HCT116 (cell line): ENCODE measurements at regions not wholly inside any gene's neighbourhood (a gene's known extent, or its start where the extent isn't known, plus 50 kb on each side); places are given as distances from the start of the nearest gene placed in this dataset.

ENCODE experiments used
- ATAC-seq: fragments of 200-7000 bp; cut with Tn5 transposase; 2 replicates; pipeline ENCODE4 v1.9.1; 2020; ENCODE audit warnings: mild to moderate bottlenecking, moderate library complexity
- BruUV-seq: library from RNA; stranded (reverse); fragments of 400-500 nt; replicated peaks from 2 replicates; lab custom pipeline; 2021; lab: Mats Ljungman, UMichigan
- CTCF ChIA-PET: fragments of 300-600 bp; sonication (Branson Sonifier 250); formaldehyde crosslinking; loops from one replicate; lab custom pipeline; 2021; ENCODE audit warnings: antibody characterized with exemption; lab: Charles Lee
- POLR2A ChIA-PET: fragments of 300-600, 350-600 bp; sonication (Branson Sonifier 250); formaldehyde crosslinking; loops from one replicate; lab custom pipeline; 2021; ENCODE audit warnings: antibody characterized with exemption; lab: Charles Lee
- RAD21 ChIA-PET, 2 experiments: fragments of 300-600 bp; sonication (Branson Sonifier 250); formaldehyde crosslinking; loops; one replicate each; lab custom pipeline; 2023; ENCODE audit warnings: low total read pairs in 2 of 2; ENCODE audit not compliant: uncharacterized antibody in 2 of 2, unreplicated experiment in 2 of 2, low non-redundant PET in 1 of 2; lab: Charles Lee
- DNase-seq: peaks from one replicate; pipeline ENCODE4 v3.0.0-alpha.2; 2010; ENCODE audit warnings: low read depth, low spot score
- H2AFZ ChIP-seq: fragments of 200-600 bp; shearing (Covaris generic), sonication (generic); 2 replicates; pipeline ENCODE4 v1.6.1; 2017; ENCODE audit warnings: low read depth, mixed run types, mixed read lengths, antibody characterized with exemption, low read length; ENCODE audit not compliant: poor library complexity, severe bottlenecking
- H3K27ac ChIP-seq: 2 replicates; pipeline ENCODE4 v1.5.1; 2012; ENCODE audit warnings: low read depth, low read length
- H3K27me3 ChIP-seq: fragments of 200-600 bp; sonication (generic); 2 replicates; pipeline ENCODE4 v1.6.1; 2016; ENCODE audit warnings: mixed run types, low read length, mixed read lengths; ENCODE audit not compliant: insufficient read depth
- H3K36me3 ChIP-seq, 2 experiments: fragments of 200-500 bp in 1 of 2; fragments of 200-600 bp in 1 of 2; sonication (Bioruptor generic) in 1 of 2; sonication (generic) in 1 of 2; 2 replicates each; pipeline versions ENCODE4 v1.5.1 to v1.6.1; 2014 to 2016; ENCODE audit warnings: low read length in 2 of 2, inconsistent platforms in 1 of 2, mixed read lengths in 1 of 2, mixed run types in 1 of 2; ENCODE audit not compliant: insufficient read depth in 2 of 2, control insufficient read depth in 1 of 2
- H3K4me1 ChIP-seq, 2 experiments: fragments of 200-600 bp in 1 of 2; sonication (generic) in 1 of 2; 2 replicates each; pipeline versions ENCODE4 v1.5.1 to v1.6.1; 2012 to 2017; ENCODE audit warnings: low read length in 2 of 2, inconsistent platforms in 1 of 2, mild to moderate bottlenecking in 1 of 2, mixed read lengths in 1 of 2, mixed run types in 1 of 2, moderate library complexity in 1 of 2; ENCODE audit not compliant: insufficient read depth in 2 of 2, control insufficient read depth in 1 of 2
- H3K4me2 ChIP-seq: fragments of 200-600 bp; sonication (generic); 2 replicates; pipeline ENCODE4 v1.6.1; 2017; ENCODE audit warnings: mixed run types, low read length, mixed read lengths
- H3K4me3 ChIP-seq, 2 experiments: fragments of 200-600 bp in 1 of 2; sonication (generic) in 1 of 2; replicated peaks in 1 of 2; 2 replicates each; pipeline ENCODE4 v1.5.1; 2011 to 2016; ENCODE audit warnings: low read length in 2 of 2, control low read depth in 1 of 2, low read depth in 1 of 2, mild to moderate bottlenecking in 1 of 2, mixed read lengths in 1 of 2, mixed run types in 1 of 2
- H3K79me2 ChIP-seq: fragments of 200-600 bp; sonication (generic); 2 replicates; pipeline ENCODE4 v1.6.1; 2017; ENCODE audit warnings: mild to moderate bottlenecking, mixed run types, low read length, moderate library complexity, mixed read lengths; ENCODE audit not compliant: insufficient read depth
- H3K9ac ChIP-seq: fragments of 200-600 bp; sonication (generic); 2 replicates; pipeline ENCODE4 v1.6.1; 2016; ENCODE audit warnings: low read length, mixed read lengths
- H3K9me2 ChIP-seq: fragments of 200-600 bp; sonication (generic), shearing (Covaris generic); 2 replicates; pipeline ENCODE4 v1.6.1; 2017; ENCODE audit warnings: mixed run types, mild to moderate bottlenecking, moderate library complexity; ENCODE audit not compliant: insufficient read depth
- H3K9me3 ChIP-seq, 2 experiments: fragments of 200-500 bp in 1 of 2; fragments of 200-600 bp in 1 of 2; sonication (Bioruptor generic) in 1 of 2; sonication (generic) in 1 of 2; 2 replicates each; pipeline ENCODE4 v1.6.1; 2014 to 2017; ENCODE audit warnings: low read length in 2 of 2, mixed read lengths in 2 of 2, inconsistent platforms in 1 of 2, low read depth in 1 of 2, mild to moderate bottlenecking in 1 of 2, mixed run types in 1 of 2, moderate library complexity in 1 of 2; ENCODE audit not compliant: control insufficient read depth in 1 of 2, insufficient read depth in 1 of 2
- H4K20me1 ChIP-seq: fragments of 200-600 bp; sonication (generic), shearing (Covaris generic); 2 replicates; pipeline ENCODE4 v1.6.1; 2017; ENCODE audit warnings: mixed run types, mild to moderate bottlenecking, moderate library complexity; ENCODE audit not compliant: insufficient read depth
- CEBPB ChIP-seq: IDR thresholded peaks from 2 replicates; pipeline ENCODE4 v1.6.1; 2012; ENCODE audit warnings: low read depth
- EGR1 ChIP-seq: IDR thresholded peaks from 2 replicates; pipeline ENCODE4 v1.6.1; 2012; ENCODE audit warnings: low read depth
- FOSL1 ChIP-seq: IDR thresholded peaks from 2 replicates; pipeline ENCODE4 v1.6.1; 2012; ENCODE audit warnings: low read depth
- MAX ChIP-seq: IDR thresholded peaks from 2 replicates; pipeline ENCODE4 v1.6.1; 2012
- POLR2A ChIP-seq: IDR thresholded peaks from 2 replicates; pipeline ENCODE4 v1.7.0; 2011; ENCODE audit warnings: borderline replicate concordance; ENCODE audit not compliant: insufficient read depth, insufficient read length; ENCODE audit errors: extremely low read depth
- RAD21 ChIP-seq: IDR thresholded peaks from 2 replicates; pipeline ENCODE4 v1.6.1; 2012; ENCODE audit warnings: low read depth, mild to moderate bottlenecking
- SRF ChIP-seq: IDR thresholded peaks from 2 replicates; pipeline ENCODE4 v1.6.1; 2012; ENCODE audit warnings: low read depth
- TCF7L2 ChIP-seq: IDR thresholded peaks from 2 replicates; pipeline ENCODE4 v1.7.0; 2011; ENCODE audit warnings: borderline replicate concordance, inconsistent platforms; ENCODE audit not compliant: insufficient read depth, insufficient read length; ENCODE audit errors: extremely low read depth
- YY1 ChIP-seq: IDR thresholded peaks from 2 replicates; pipeline ENCODE4 v1.6.1; 2011; ENCODE audit warnings: low read length, low read depth, moderate library complexity, mild to moderate bottlenecking; ENCODE audit not compliant: insufficient replicate concordance; ENCODE audit errors: extremely low read depth
- ZBTB33 ChIP-seq: IDR thresholded peaks from 2 replicates; pipeline ENCODE4 v1.6.1; 2011; ENCODE audit warnings: mild to moderate bottlenecking, low read length, moderate library complexity; ENCODE audit not compliant: insufficient replicate concordance; ENCODE audit errors: extremely low read depth
- ZFX ChIP-seq: fragments of 450-650 bp; IDR thresholded peaks from 2 replicates; pipeline ENCODE4 v1.6.1; 2017
- ZNF274 ChIP-seq: fragments of 200-500 bp; sonication (Bioruptor generic); IDR thresholded peaks from 2 replicates; pipeline ENCODE4 v1.6.1; 2014; ENCODE audit warnings: mild to moderate bottlenecking, low read depth, low read length, inconsistent platforms
- intact Hi-C: fragments of 100-400 bp; cut with micrococcal nuclease; formaldehyde crosslinking; loops from 2 replicates; pipeline ENCODE4 v1.10.0; 2022

GRCh38 chr3:194955979-194956696, 270.5 kb downstream of the FAM43A start:
- H3K79me2 ChIP-seq: no peaks in the 10 kb centered on the region
- TF ChIP-seq POLR2A (no peak), CEBPB (no peak), SRF (no peak), EGR1 (no peak), ZBTB33 (no peak), TCF7L2 (no peak), YY1 (no peak), RAD21 (no peak), MAX (no peak), ZFX (no peak), FOSL1 (no peak), ZNF274 (no peak)
- RAD21 ChIA-PET: no interaction called here
- POLR2A ChIA-PET: interaction anchor here (0.7 kb wide), 1 partner anchor 275 kb away, joined by 3 read pairs; no protein-coding TSS in a partner anchor
- H2AFZ ChIP-seq: no peak overlapping the region
- no peak overlapping the region for H3K27ac ChIP-seq
- intact Hi-C loops: no loop called here
- no peak overlapping the region for H3K9ac ChIP-seq
- no peaks in the 10 kb centered on the region for H3K9me3 ChIP-seq
- ATAC-seq: no peak
- BruUV-seq: no TSS peak
- H3K4me2 ChIP-seq: no peak overlapping the region
- H3K27me3 ChIP-seq: no peaks in the 10 kb centered on the region; the same call in 1 of the 2 replicates
- no peak overlapping the region for H3K4me3 ChIP-seq
- no peaks in the 10 kb centered on the region for H3K9me2 ChIP-seq
- CTCF ChIA-PET: no interaction called here
- no peaks in the 10 kb centered on the region for H3K4me1 ChIP-seq
- no peaks in the 10 kb centered on the region for H4K20me1 ChIP-seq
- no peaks in the 10 kb centered on the region for H3K36me3 ChIP-seq
- DNase-seq: no peak
